IPS-20b (cell line): ENCODE measurements at regions not wholly inside any gene's neighbourhood (a gene's known extent, or its start where the extent isn't known, plus 50 kb on each side); places are given as distances from the start of the nearest gene placed in this dataset.

Experiments
- H3K27ac ChIP-seq: one replicate; pipeline ENCODE4 v1.5.1; 2013; ENCODE audit warnings: low read length
- H3K27me3 ChIP-seq: 2 replicates; pipeline ENCODE4 v1.6.1; 2013; ENCODE audit warnings: mild to moderate bottlenecking, low read length, inconsistent platforms; ENCODE audit not compliant: insufficient read depth
- H3K36me3 ChIP-seq: 2 replicates; pipeline ENCODE4 v1.6.1; 2013; ENCODE audit warnings: low read depth, mild to moderate bottlenecking, inconsistent platforms, low read length, moderate library complexity; ENCODE audit not compliant: insufficient read depth
- H3K4me1 ChIP-seq: 2 replicates; pipeline ENCODE4 v1.6.1; 2013; ENCODE audit warnings: mild to moderate bottlenecking, control low read depth, inconsistent platforms, low read length, moderate library complexity; ENCODE audit not compliant: insufficient read depth
- H3K4me3 ChIP-seq: 2 replicates; pipeline ENCODE4 v1.5.1; 2013; ENCODE audit warnings: mild to moderate bottlenecking, low read length, inconsistent platforms
- H3K9ac ChIP-seq: 2 replicates; pipeline ENCODE4 v1.6.1; 2013; ENCODE audit warnings: low read depth, mild to moderate bottlenecking, inconsistent platforms, low read length, moderate library complexity
- H3K9me3 ChIP-seq: 2 replicates; pipeline ENCODE4 v1.6.1; 2013; ENCODE audit warnings: mild to moderate bottlenecking, low read depth, low read length, inconsistent platforms; ENCODE audit not compliant: insufficient read depth

DNA sequence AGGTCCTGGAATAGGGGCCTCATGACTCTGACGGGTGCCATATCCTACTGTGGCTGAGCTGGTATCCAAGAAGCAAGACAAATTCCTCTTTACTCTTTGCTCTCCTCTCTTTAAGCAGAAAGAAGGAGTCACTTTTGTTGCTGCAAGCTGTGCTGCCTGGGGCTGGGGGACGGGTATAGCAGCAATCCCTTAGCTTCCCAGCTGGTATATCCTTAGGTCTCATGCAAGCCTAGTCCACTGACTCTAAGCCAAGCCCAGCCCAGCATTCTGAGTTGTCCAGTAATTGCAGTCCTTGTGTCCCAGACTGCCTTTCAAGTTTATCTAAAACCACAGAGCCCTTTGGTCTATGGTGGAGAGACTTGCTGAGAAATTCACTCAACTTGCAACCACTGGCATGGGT, 893.0 kb upstream of the PRR20A start:
- Histone ChIP-seq H3K9me3 (no peaks in the 10 kb centered on the region), H3K36me3 (no peaks in the 10 kb centered on the region), H3K9ac (no peak overlapping the region), H3K4me3 (no peak overlapping the region), H3K27me3 (no peaks in the 10 kb centered on the region), H3K4me1 (no peaks in the 10 kb centered on the region), H3K27ac (no peak overlapping the region)

DNA sequence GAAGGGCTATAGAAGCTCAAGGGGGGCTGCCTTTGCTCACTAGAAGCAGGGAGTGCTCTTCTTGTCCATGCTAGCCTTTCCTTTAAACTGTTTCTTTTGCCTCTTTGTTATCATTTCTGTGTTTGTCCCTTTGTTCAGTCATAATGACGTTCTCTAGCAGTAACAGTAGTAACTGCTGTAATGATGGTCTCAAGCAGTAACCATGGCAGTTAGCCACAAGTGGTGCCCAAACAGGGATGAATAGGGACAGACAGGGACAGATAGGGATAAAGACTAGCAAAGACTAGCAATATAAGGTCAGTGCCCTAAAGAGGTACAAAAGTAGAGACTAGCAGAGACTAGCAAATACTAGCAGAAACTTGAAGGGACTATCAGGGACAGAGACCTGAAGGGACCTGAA, 869.0 kb upstream of the PRR20A start:
- H3K27me3 ChIP-seq = no peaks in the 10 kb centered on the region
- no peaks in the 10 kb centered on the region for H3K36me3 ChIP-seq
- H3K4me3 ChIP-seq = no peak overlapping the region
- H3K9me3 ChIP-seq = no peaks in the 10 kb centered on the region
- H3K9ac ChIP-seq = no peak overlapping the region
- H3K27ac ChIP-seq = no peak overlapping the region
- H3K4me1 ChIP-seq = no peaks in the 10 kb centered on the region

DNA sequence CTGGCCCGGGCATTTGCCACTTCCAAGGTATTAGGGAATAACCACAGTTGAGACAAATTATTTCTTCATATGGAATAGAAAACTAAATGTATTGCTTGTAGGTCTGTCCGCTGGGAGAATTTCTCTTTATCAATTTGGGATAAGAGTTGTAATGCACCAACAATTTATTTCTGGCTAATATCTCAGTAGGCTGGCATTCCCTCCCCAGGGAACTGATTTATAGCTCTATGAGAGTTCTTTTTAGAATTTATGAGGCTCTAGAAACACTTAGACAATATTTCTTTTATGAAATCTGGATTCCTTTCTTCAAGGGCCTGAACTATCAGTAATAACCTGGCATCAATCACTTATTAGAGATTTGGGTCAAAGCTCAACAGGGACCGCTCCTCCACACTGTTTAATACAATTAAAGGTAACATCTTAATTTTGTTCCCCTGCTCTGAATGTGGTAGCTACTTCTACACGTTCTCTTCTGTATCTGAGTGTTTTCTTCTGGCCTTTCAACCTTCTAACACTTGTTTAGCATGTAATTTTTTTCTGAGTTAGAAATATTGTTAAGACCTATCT, 857.4 kb upstream of the PRR20A start:
- H3K27me3 ChIP-seq = no peaks in the 10 kb centered on the region
- H3K9ac ChIP-seq = no peak overlapping the region
- no peaks in the 10 kb centered on the region for H3K4me1 ChIP-seq
- no peaks in the 10 kb centered on the region for H3K9me3 ChIP-seq
- no peak overlapping the region for H3K27ac ChIP-seq
- no peaks in the 10 kb centered on the region for H3K36me3 ChIP-seq
- H3K4me3 ChIP-seq = no peak overlapping the region

DNA sequence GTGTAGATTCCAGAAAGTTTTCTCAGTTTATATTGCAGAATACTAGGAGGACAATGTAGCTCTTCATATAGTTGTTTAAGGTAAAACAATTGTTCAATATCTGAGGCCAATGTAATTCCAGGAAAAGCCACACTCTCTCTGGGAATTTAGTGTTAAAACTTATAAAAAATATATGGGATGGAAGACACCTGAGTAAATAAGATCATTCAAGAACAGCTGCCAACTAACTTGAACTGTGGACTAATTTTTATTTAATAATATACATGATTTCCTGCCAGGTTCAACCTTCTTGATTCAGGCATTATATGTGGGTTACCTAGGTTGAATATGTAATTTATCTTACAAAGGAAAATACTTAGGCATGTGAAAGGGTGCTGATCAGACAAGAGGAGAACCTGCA, 841.1 kb upstream of the PRR20A start:
- Histone ChIP-seq H3K36me3 (no peaks in the 10 kb centered on the region), H3K27ac (no peak overlapping the region), H3K4me1 (peaks cover 7% of the 10 kb centered on the region; the same call in 1 of the 2 replicates), H3K27me3 (no peaks in the 10 kb centered on the region), H3K9ac (no peak overlapping the region), H3K4me3 (no peak overlapping the region), H3K9me3 (no peaks in the 10 kb centered on the region)

- Histone ChIP-seq H3K9ac (no peak overlapping the region), H3K4me1 (peaks cover 9% of the 10 kb centered on the region; the same call in 1 of the 2 replicates), H3K36me3 (no peaks in the 10 kb centered on the region), H3K4me3 (no peak overlapping the region), H3K27me3 (no peaks in the 10 kb centered on the region), H3K9me3 (no peaks in the 10 kb centered on the region), H3K27ac (no peak overlapping the region)
Observed at GRCh38 chr13:56314765-56315164, 826.0 kb upstream of the PRR20A start.

GRCh38 chr13:56317841-56318240, 822.9 kb upstream of the PRR20A start:
- Histone ChIP-seq H3K9me3 (no peaks in the 10 kb centered on the region), H3K27ac (no peak overlapping the region), H3K36me3 (no peaks in the 10 kb centered on the region), H3K27me3 (no peaks in the 10 kb centered on the region), H3K4me1 (peaks cover 9% of the 10 kb centered on the region; the same call in 1 of the 2 replicates), H3K4me3 (no peak overlapping the region), H3K9ac (no peak overlapping the region)

DNA sequence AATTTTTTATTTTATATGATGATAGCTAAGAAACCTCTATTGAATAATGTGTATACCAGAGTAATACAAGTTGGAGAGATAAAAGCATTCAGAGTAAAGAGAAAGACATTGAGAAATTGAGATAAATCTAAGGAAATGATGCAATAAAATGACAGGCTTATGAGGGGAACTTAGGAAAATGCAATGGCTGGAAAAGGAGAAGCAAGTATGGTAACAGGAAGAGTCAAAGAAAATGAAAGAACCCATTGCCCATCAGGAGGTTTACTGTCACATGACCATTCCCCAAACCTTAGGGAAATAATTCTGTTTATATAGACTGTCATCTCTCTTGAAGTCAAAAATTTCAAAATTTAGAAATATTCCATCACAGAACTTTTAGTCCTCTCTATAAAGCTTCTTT, 808.0 kb upstream of the PRR20A start:
- no peaks in the 10 kb centered on the region for H3K9me3 ChIP-seq
- H3K9ac ChIP-seq = no peak overlapping the region
- no peaks in the 10 kb centered on the region for H3K4me1 ChIP-seq
- H3K27ac ChIP-seq = no peak overlapping the region
- H3K36me3 ChIP-seq = no peaks in the 10 kb centered on the region
- H3K4me3 ChIP-seq = no peak overlapping the region
- no peaks in the 10 kb centered on the region for H3K27me3 ChIP-seq

- Histone ChIP-seq H3K9me3 (no peaks in the 10 kb centered on the region), H3K27me3 (no peaks in the 10 kb centered on the region), H3K4me3 (no peak overlapping the region), H3K4me1 (no peaks in the 10 kb centered on the region), H3K27ac (no peak overlapping the region), H3K9ac (no peak overlapping the region), H3K36me3 (no peaks in the 10 kb centered on the region)
Observed at GRCh38 chr13:56335775-56336174, 804.9 kb upstream of the PRR20A start.

DNA sequence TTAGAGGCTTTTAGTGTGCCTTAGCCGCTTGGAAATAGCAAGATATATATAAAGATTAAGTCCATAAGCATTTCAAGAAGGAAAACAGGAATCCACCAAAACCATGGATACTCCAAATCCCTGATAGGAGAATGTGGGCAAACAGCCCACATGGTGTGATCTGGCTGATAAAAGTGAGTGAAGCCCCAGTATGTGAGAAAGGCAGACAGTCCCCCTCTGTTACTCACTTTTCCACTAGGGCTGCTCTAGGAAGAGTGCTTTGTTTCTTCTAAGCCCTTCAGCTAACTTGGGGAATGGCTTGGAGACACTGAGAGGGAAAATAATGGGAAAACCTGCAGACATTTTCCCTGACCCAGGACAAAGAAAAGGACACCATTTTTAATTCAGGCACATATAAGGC, 802.3 kb upstream of the PRR20A start:
- Histone ChIP-seq H3K27me3 (no peaks in the 10 kb centered on the region), H3K4me3 (no peak overlapping the region), H3K9me3 (no peaks in the 10 kb centered on the region), H3K9ac (no peak overlapping the region), H3K36me3 (no peaks in the 10 kb centered on the region), H3K4me1 (no peaks in the 10 kb centered on the region), H3K27ac (no peak overlapping the region)

GRCh38 chr13:56347014-56347413, 793.7 kb upstream of the PRR20A start:
- no peak overlapping the region for H3K9ac ChIP-seq
- H3K36me3 ChIP-seq = no peaks in the 10 kb centered on the region
- H3K27ac ChIP-seq = no peak overlapping the region
- H3K4me1 ChIP-seq = peaks cover 3% of the 10 kb centered on the region; the same call in 1 of the 2 replicates
- H3K9me3 ChIP-seq = no peaks in the 10 kb centered on the region
- no peak overlapping the region for H3K4me3 ChIP-seq
- H3K27me3 ChIP-seq = no peaks in the 10 kb centered on the region

DNA sequence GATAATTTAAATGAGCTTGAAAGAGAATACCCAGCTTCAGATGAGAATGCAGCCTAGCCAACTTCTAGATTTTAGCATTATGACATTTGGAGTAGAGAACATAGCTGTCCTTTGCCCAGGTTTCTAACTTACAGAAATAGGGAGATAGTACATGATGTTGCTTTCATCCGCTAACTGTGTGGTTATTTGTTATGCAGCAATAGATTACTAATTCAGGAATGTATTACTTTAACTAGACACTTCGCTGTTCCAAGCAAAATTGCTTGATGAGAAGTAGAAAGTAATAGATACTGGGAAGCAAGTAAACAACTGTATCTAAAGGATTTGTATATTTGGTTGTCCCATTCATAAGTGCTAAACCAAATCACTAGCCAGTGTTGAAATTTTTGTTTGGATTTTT, 790.9 kb upstream of the PRR20A start:
- H3K36me3 ChIP-seq = no peaks in the 10 kb centered on the region
- no peak overlapping the region for H3K9ac ChIP-seq
- no peaks in the 10 kb centered on the region for H3K27me3 ChIP-seq
- no peak overlapping the region for H3K27ac ChIP-seq
- peaks cover 3% of the 10 kb centered on the region; the same call in 1 of the 2 replicates for H3K4me1 ChIP-seq
- no peak overlapping the region for H3K4me3 ChIP-seq
- no peaks in the 10 kb centered on the region for H3K9me3 ChIP-seq

DNA sequence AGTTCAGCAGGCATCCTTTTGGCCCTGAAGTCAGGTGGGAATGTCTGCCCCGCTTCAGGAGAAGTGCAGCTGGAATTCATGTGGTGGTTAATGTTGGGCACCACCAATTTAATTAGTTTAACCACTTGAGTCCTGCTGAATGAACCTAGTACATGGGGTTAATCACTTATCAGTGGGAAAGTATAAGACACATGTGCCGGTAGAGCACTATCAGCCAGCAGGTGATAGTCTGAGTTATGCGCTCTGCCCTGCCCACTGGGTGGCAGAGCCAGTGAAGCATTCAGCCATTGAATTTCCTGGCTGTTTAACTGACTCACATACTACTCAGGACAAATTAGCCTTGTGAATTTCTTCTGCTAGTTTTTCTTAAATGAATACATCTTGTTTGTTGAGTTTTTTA, 789.7 kb upstream of the PRR20A start:
- Histone ChIP-seq H3K4me3 (no peak overlapping the region), H3K4me1 (peaks cover 3% of the 10 kb centered on the region; the same call in 1 of the 2 replicates), H3K9ac (no peak overlapping the region), H3K27ac (no peak overlapping the region), H3K9me3 (no peaks in the 10 kb centered on the region), H3K36me3 (no peaks in the 10 kb centered on the region), H3K27me3 (no peaks in the 10 kb centered on the region)
